OCI-LY7 (cell line): ENCODE measurements at regions not wholly inside any gene's neighbourhood (a gene's known extent, or its start where the extent isn't known, plus 50 kb on each side); places are given as distances from the start of the nearest gene placed in this dataset.

ENCODE experiments used
- BruUV-seq: library from RNA; stranded (reverse); fragments of 400-500 nt; replicated peaks from 2 replicates; lab custom pipeline; 2021; lab: Mats Ljungman, UMichigan
- CTCF ChIA-PET: fragments of 300-600 bp; sonication (Branson Sonifier 250); formaldehyde crosslinking; loops from one replicate; lab custom pipeline; 2022; ENCODE audit warnings: antibody characterized with exemption; ENCODE audit not compliant: unreplicated experiment; lab: Charles Lee
- POLR2A ChIA-PET: fragments of 300-600 bp; sonication (Branson Sonifier 250); formaldehyde crosslinking; loops from one replicate; lab custom pipeline; 2022; ENCODE audit warnings: antibody characterized with exemption; lab: Charles Lee
- DNase-seq: peaks from one replicate; pipeline ENCODE4 v3.0.0-alpha.2; 2015; ENCODE audit warnings: low spot score
- H2AFZ ChIP-seq: fragments of 200-600 bp; sonication (generic), shearing (Covaris generic); 2 replicates; pipeline ENCODE4 v1.6.1; 2014; ENCODE audit warnings: mild to moderate bottlenecking, antibody characterized with exemption, low read length, moderate library complexity
- H3K27ac ChIP-seq: fragments of 200-600 bp; sonication (generic); 2 replicates; pipeline ENCODE4 v1.5.1; 2014; ENCODE audit warnings: mixed run types, low read depth, mild to moderate bottlenecking, moderate library complexity, low read length, inconsistent platforms; ENCODE audit not compliant: poor library complexity, severe bottlenecking
- H3K36me3 ChIP-seq: fragments of 200-600 bp; sonication (generic); 2 replicates; pipeline ENCODE4 v1.6.1; 2014; ENCODE audit warnings: mild to moderate bottlenecking, antibody characterized with exemption, low read length, moderate library complexity, mixed read lengths; ENCODE audit not compliant: insufficient read depth
- H3K4me1 ChIP-seq: fragments of 200-600 bp; sonication (generic); 2 replicates; pipeline ENCODE4 v1.5.1; 2014; ENCODE audit warnings: mild to moderate bottlenecking, low read length; ENCODE audit not compliant: insufficient read depth, poor library complexity, severe bottlenecking
- H3K4me2 ChIP-seq: fragments of 200-600 bp; sonication (generic); 2 replicates; pipeline ENCODE4 v1.6.1; 2014; ENCODE audit warnings: mild to moderate bottlenecking, low read length
- H3K4me3 ChIP-seq: fragments of 200-600 bp; sonication (generic); 2 replicates; pipeline ENCODE4 v1.5.1; 2014; ENCODE audit warnings: mild to moderate bottlenecking, low read depth, low read length; ENCODE audit not compliant: poor library complexity, severe bottlenecking
- H3K79me2 ChIP-seq: fragments of 200-600 bp; sonication (generic); 2 replicates; pipeline ENCODE4 v1.6.1; 2016; ENCODE audit warnings: low read depth, mild to moderate bottlenecking, low read length, moderate library complexity, mixed read lengths; ENCODE audit not compliant: insufficient read depth
- H3K9me2 ChIP-seq: fragments of 200-600 bp; sonication (generic); 2 replicates; pipeline ENCODE4 v1.6.1; 2016; ENCODE audit warnings: mild to moderate bottlenecking, low read length, mixed read lengths; ENCODE audit not compliant: insufficient read depth
- H3K9me3 ChIP-seq: fragments of 200-600 bp; sonication (generic); 2 replicates; pipeline ENCODE4 v1.6.1; 2014; ENCODE audit warnings: mild to moderate bottlenecking, mixed run types, low read length, mixed read lengths
- H4K20me1 ChIP-seq: fragments of 200-600 bp; sonication (generic); 2 replicates; pipeline ENCODE4 v1.6.1; 2014; ENCODE audit warnings: mild to moderate bottlenecking, antibody characterized with exemption, low read length, moderate library complexity, mixed read lengths; ENCODE audit not compliant: insufficient read depth
- CTCF ChIP-seq: fragments of 200-600 bp; sonication (generic); conservative IDR thresholded peaks from 2 replicates; pipeline ENCODE4 v1.5.1; 2014; ENCODE audit warnings: mild to moderate bottlenecking, antibody characterized with exemption, low read length, moderate library complexity, mixed read lengths
- EZH2phosphoT487 ChIP-seq: fragments of 200-600 bp; sonication (generic); IDR thresholded peaks from 2 replicates; pipeline ENCODE4 v1.6.1; 2018; ENCODE audit warnings: low read depth, borderline replicate concordance, mild to moderate bottlenecking, mixed run types, antibody characterized with exemption, low read length, moderate library complexity, mixed read lengths
- intact Hi-C: fragments of 100-400 bp; cut with micrococcal nuclease; formaldehyde crosslinking; loops from one replicate; pipeline ENCODE4 v1.10.0; 2022; ENCODE audit not compliant: unreplicated experiment

GRCh38 chr14:31920001-31920400, 157.1 kb upstream of the ARHGAP5 start:
- no peaks in the 10 kb centered on the region for H3K4me1 ChIP-seq
- H3K4me3 ChIP-seq: no peak overlapping the region
- H2AFZ ChIP-seq: no peak overlapping the region
- ChIA-PET POLR2A (no interaction called here), CTCF (no interaction called here)
- no peaks in the 10 kb centered on the region for H3K9me3 ChIP-seq
- BruUV-seq: no TSS peak
- no peak for DNase-seq
- intact Hi-C loops: loop anchor here (10.0 kb wide), 3 partner anchors 155 to 555 kb away; partner anchors contain the start of gene ARHGAP5
- H3K9me2 ChIP-seq: peaks cover 3% of the 10 kb centered on the region; the same call in 1 of the 2 replicates
- H4K20me1 ChIP-seq: no peaks in the 10 kb centered on the region
- H3K4me2 ChIP-seq: no peak overlapping the region
- TF ChIP-seq EZH2phosphoT487 (no peak), CTCF (no peak)
- no peaks in the 10 kb centered on the region for H3K36me3 ChIP-seq
- no peak overlapping the region for H3K27ac ChIP-seq
- no peaks in the 10 kb centered on the region for H3K79me2 ChIP-seq

GRCh38 chr14:31920989-31921650, 156.0 kb upstream of the ARHGAP5 start:
- intact Hi-C loops: loop anchor here (10.0 kb wide), 3 partner anchors 154 to 554 kb away; partner anchors contain the start of gene ARHGAP5
- no peaks in the 10 kb centered on the region for H3K9me3 ChIP-seq
- peaks cover 3% of the 10 kb centered on the region; the same call in 1 of the 2 replicates for H3K9me2 ChIP-seq
- BruUV-seq: no TSS peak
- no peak overlapping the region for H2AFZ ChIP-seq
- DNase-seq: no peak
- no peak overlapping the region for H3K4me2 ChIP-seq
- no peak overlapping the region for H3K27ac ChIP-seq
- TF ChIP-seq CTCF (no peak), EZH2phosphoT487 (no peak)
- H3K4me3 ChIP-seq: no peak overlapping the region
- H3K36me3 ChIP-seq: no peaks in the 10 kb centered on the region
- H3K79me2 ChIP-seq: no peaks in the 10 kb centered on the region
- ChIA-PET POLR2A (interaction anchor here (0.9 kb wide), 1 partner anchor 9 kb away, joined by 3 read pairs; no protein-coding TSS in a partner anchor), CTCF (no interaction called here)
- H3K4me1 ChIP-seq: no peaks in the 10 kb centered on the region
- no peaks in the 10 kb centered on the region for H4K20me1 ChIP-seq

- intact Hi-C loops: loop anchor here (10.0 kb wide), 3 partner anchors 153 to 553 kb away; partner anchors contain the start of gene ARHGAP5
- CTCF ChIA-PET: no interaction called here
- no peaks in the 10 kb centered on the region for H3K4me1 ChIP-seq
Observed at GRCh38 chr14:31921721-31922120, 155.4 kb upstream of the ARHGAP5 start.

More at GRCh38 chr14:31921721-31922120, 155.4 kb upstream of the ARHGAP5 start:
- DNase-seq: no peak
- no TSS peak for BruUV-seq
- H3K27ac ChIP-seq: no peak overlapping the region
- no peak overlapping the region for H3K4me3 ChIP-seq
- TF ChIP-seq EZH2phosphoT487: no peak
- TF ChIP-seq CTCF: no peak
- H3K79me2 ChIP-seq: no peaks in the 10 kb centered on the region
- no peaks in the 10 kb centered on the region for H3K36me3 ChIP-seq
- H4K20me1 ChIP-seq: no peaks in the 10 kb centered on the region
- no peak overlapping the region for H3K4me2 ChIP-seq
- POLR2A ChIA-PET: interaction anchor here (0.8 kb wide), 1 partner anchor 327 kb away, joined by 3 read pairs; no protein-coding TSS in a partner anchor
- H2AFZ ChIP-seq: no peak overlapping the region
- H3K9me2 ChIP-seq: peaks cover 3% of the 10 kb centered on the region; the same call in 1 of the 2 replicates
- H3K9me3 ChIP-seq: no peaks in the 10 kb centered on the region
